ENCODE measurements at regions not wholly inside any gene's neighbourhood (a gene's known extent, or its start where the extent isn't known, plus 50 kb on each side); places are given as distances from the start of the nearest gene placed in this dataset.
A peak's percentile ranks its signal among the peaks of the same experiment; 100 is the strongest.

GRCh38 chr5:61620699-61621182, 288.7 kb downstream of the ZSWIM6 start:
- in situ Hi-C loops (cut with HindIII; ENCODE audit: low sequenced_read_pairs): no loop called here
- peak; percentile 63 for DNase-seq (ENCODE audit: low spot score)

GRCh38 chr5:61621202-61621650, 289.2 kb downstream of the ZSWIM6 start:
- in situ Hi-C loops (cut with HindIII; ENCODE audit: low sequenced_read_pairs): no loop called here
- peak; percentile 29 for DNase-seq (ENCODE audit: low spot score)

- DNase-seq (ENCODE audit: low spot score): no peak
- in situ Hi-C loops (cut with HindIII; ENCODE audit: low sequenced_read_pairs): no loop called here
Measured at GRCh38 chr5:61622156-61622555, 290.1 kb downstream of the ZSWIM6 start.

GRCh38 chr5:61623401-61624069, 291.5 kb downstream of the ZSWIM6 start:
- in situ Hi-C loops (cut with HindIII; ENCODE audit: low sequenced_read_pairs): no loop called here
- DNase-seq (ENCODE audit: low spot score): no peak

- DNase-seq (ENCODE audit: low spot score): no peak
- in situ Hi-C loops (cut with HindIII; ENCODE audit: low sequenced_read_pairs): no loop called here
Measured at GRCh38 chr5:61624553-61625136, 292.6 kb downstream of the ZSWIM6 start.

GRCh38 chr5:61625137-61625561, 293.1 kb downstream of the ZSWIM6 start:
- no peak for DNase-seq (ENCODE audit: low spot score)
- in situ Hi-C loops (cut with HindIII; ENCODE audit: low sequenced_read_pairs): no loop called here

GRCh38 chr5:61625681-61626621, 293.9 kb downstream of the ZSWIM6 start:
- in situ Hi-C loops (cut with HindIII; ENCODE audit: low sequenced_read_pairs): no loop called here
- peak; percentile 52 for DNase-seq (ENCODE audit: low spot score)

- in situ Hi-C loops (cut with HindIII; ENCODE audit: low sequenced_read_pairs): no loop called here
- no peak for DNase-seq (ENCODE audit: low spot score)
Measured at GRCh38 chr5:61626639-61627282, 294.7 kb downstream of the ZSWIM6 start.

- no peak for DNase-seq (ENCODE audit: low spot score)
- in situ Hi-C loops (cut with HindIII; ENCODE audit: low sequenced_read_pairs): no loop called here
Measured at GRCh38 chr5:61627531-61627930, 295.5 kb downstream of the ZSWIM6 start.

- in situ Hi-C loops (cut with HindIII; ENCODE audit: low sequenced_read_pairs): no loop called here
- no peak for DNase-seq (ENCODE audit: low spot score)
Measured at GRCh38 chr5:61630908-61631307, 298.9 kb downstream of the ZSWIM6 start.

GRCh38 chr5:61631438-61631941, 299.4 kb downstream of the ZSWIM6 start:
- in situ Hi-C loops (cut with HindIII; ENCODE audit: low sequenced_read_pairs): no loop called here
- peak; percentile 82 for DNase-seq (ENCODE audit: low spot score)

GRCh38 chr5:61632064-61632463, 300.0 kb downstream of the ZSWIM6 start:
- DNase-seq (ENCODE audit: low spot score): no peak
- in situ Hi-C loops (cut with HindIII; ENCODE audit: low sequenced_read_pairs): no loop called here

GRCh38 chr5:61635271-61635670, 303.2 kb downstream of the ZSWIM6 start:
- in situ Hi-C loops (cut with HindIII; ENCODE audit: low sequenced_read_pairs): no loop called here
- DNase-seq (ENCODE audit: low spot score): no peak

GRCh38 chr5:61637566-61637965, 305.5 kb downstream of the ZSWIM6 start:
- no peak for DNase-seq (ENCODE audit: low spot score)
- in situ Hi-C loops (cut with HindIII; ENCODE audit: low sequenced_read_pairs): no loop called here

- in situ Hi-C loops (cut with HindIII; ENCODE audit: low sequenced_read_pairs): no loop called here
- peak; percentile 78 for DNase-seq (ENCODE audit: low spot score)
Measured at GRCh38 chr5:61638476-61638875, 306.4 kb downstream of the ZSWIM6 start.

- in situ Hi-C loops (cut with HindIII; ENCODE audit: low sequenced_read_pairs): no loop called here
Measured at GRCh38 chr5:61640179-61641021, 308.3 kb downstream of the ZSWIM6 start.

GRCh38 chr5:61641748-61642565, 309.9 kb downstream of the ZSWIM6 start:
- DNase-seq (ENCODE audit: low spot score): no peak
- in situ Hi-C loops (cut with HindIII; ENCODE audit: low sequenced_read_pairs): no loop called here

More at GRCh38 chr5:61640179-61641021, 308.3 kb downstream of the ZSWIM6 start:
- no peak for DNase-seq (ENCODE audit: low spot score)
